Adrenal gland (tissue), 9 donors: ENCODE measurements at regions not wholly inside any gene's neighbourhood (a gene's known extent, or its start where the extent isn't known, plus 50 kb on each side); places are given as distances from the start of the nearest gene placed in this dataset.

Experiments used
- DNase-seq, 7 donors: peaks; one replicate each; pipeline ENCODE4 v3.0.0-alpha.2; 2019 to 2020
- H3K27ac ChIP-seq, 5 donors: fragments of 200-600 bp; sonication (generic) in 4 of 5; 1 replicate in 3 of 5; 2 replicates in 2 of 5; pipeline versions ENCODE4 v1.5.1 to v1.8.0; 2016 to 2020; ENCODE audit warnings: mild to moderate bottlenecking in 1 of 5
- H3K27me3 ChIP-seq: fragments of 200-600 bp; 2 replicates; pipeline ENCODE4 v1.8.0; 2021
- H3K36me3 ChIP-seq, 2 donors: fragments of 200-600 bp; replicated peaks in 1 of 2; 1 replicate in 1 of 2; 2 replicates in 1 of 2; pipeline versions ENCODE4 v1.5.1 to v1.8.0; 2018 to 2022
- H3K4me1 ChIP-seq, 2 donors: fragments of 200-600 bp; replicated peaks in 1 of 2; 1 replicate in 1 of 2; 2 replicates in 1 of 2; pipeline versions ENCODE4 v1.5.1 to v1.8.0; 2018 to 2021
- H3K4me3 ChIP-seq, 4 donors: fragments of 200-600 bp; sonication (generic) in 3 of 4; one replicate each; pipeline ENCODE4 v1.5.1; 2016 to 2018
- H3K9me3 ChIP-seq, 3 donors: fragments of 200-600 bp; sonication (generic) in 1 of 3; replicated peaks in 1 of 3; 1 replicate in 2 of 3; 2 replicates in 1 of 3; pipeline versions ENCODE4 v1.5.1 to v1.8.0; 2016 to 2021
- CTCF ChIP-seq, 6 experiments: fragments of 450-650 bp in 4 of 6; fragments of 200-600 bp in 2 of 6; sonication (generic) in 1 of 6; IDR thresholded peaks; 1 replicate in 5 of 6; 2 replicates in 1 of 6; pipeline versions ENCODE4 v1.5.1 to v1.8.0; 2016 to 2021; ENCODE audit warnings: antibody characterized with exemption in 6 of 6, mild to moderate bottlenecking in 2 of 6, moderate library complexity in 1 of 6
- POLR2A ChIP-seq, 2 donors: fragments of 450-650 bp; IDR thresholded peaks; one replicate each; pipeline ENCODE4 v1.6.1; 2017; ENCODE audit warnings: antibody characterized with exemption in 2 of 2, mild to moderate bottlenecking in 2 of 2, moderate library complexity in 1 of 2
- WGBS, 4 donors: extraction: QIAGEN DNeasy Blood & Tissue Kit in 2 of 4; methylation state at CpG; one replicate each; pipeline versions ENCODE4 v1.1.5 to v1.1.7; 2013 to 2017; 5-methylcytosine and 5-hydroxymethylcytosine counted together
- intact Hi-C, 2 donors: fragments of 100-400 bp; cut with DNase I; formaldehyde crosslinking; loops; one replicate each; pipeline versions ENCODE4 v1.14.1 to v1.15.0; 2022 to 2023
- donor health status: healthy with polysubstance abuse.
- donor health status: Bipolar disorder and iron deficiency.
- donor health status: DM: yes; HTN: yes; CAD: no.
- donor health status: DM: no; HTN: no; CAD: no.
- donor health status: DM: no; HTN: no; CAD: no.

GRCh38 chr10:130801276-130801675, 510.2 kb downstream of the TCERG1L start:
- peak in 1 of 7 donors; percentile 1 for DNase-seq
- intact Hi-C loops, result no loop called here
- Histone ChIP-seq H3K4me1 (no peaks in the 10 kb centered on the region), H3K36me3 (no peaks in the 10 kb centered on the region), H3K4me3 (no peak overlapping the region), H3K9me3 (no peaks in the 10 kb centered on the region), H3K27ac (no peak overlapping the region), H3K27me3 (no peaks in the 10 kb centered on the region)
- WGBS, 4 donors, result 61 to 86% (median 72%) methylated on average over 8 of the region's 8 CpGs
- TF ChIP-seq POLR2A (IDR thresholded peaks at IDR 0.05) (no peak), CTCF (IDR thresholded peaks at IDR 0.05) (no peak)

- Histone ChIP-seq H3K27me3 (no peaks in the 10 kb centered on the region), H3K36me3 (no peaks in the 10 kb centered on the region), H3K4me1 (no peaks in the 10 kb centered on the region), H3K4me3 (no peak overlapping the region), H3K9me3 (no peaks in the 10 kb centered on the region), H3K27ac (no peak overlapping the region)
- intact Hi-C loops, result no loop called here
- no peak for DNase-seq
- WGBS, 4 donors, result 85 to 88% (median 86%) methylated on average over 19 of the region's 19 CpGs
- TF ChIP-seq POLR2A (IDR thresholded peaks at IDR 0.05), result no peak
These were observed 509.7 kb downstream of the TCERG1L start for GRCh38 chr10:130801784-130802183.

- Histone ChIP-seq H3K9me3 (no peaks in the 10 kb centered on the region), H3K4me3 (no peak overlapping the region), H3K4me1 (no peaks in the 10 kb centered on the region), H3K27ac (no peak overlapping the region), H3K36me3 (no peaks in the 10 kb centered on the region), H3K27me3 (no peaks in the 10 kb centered on the region)
- intact Hi-C loops, result no loop called here
- WGBS, 4 donors, result 84 to 92% (median 88%) methylated on average over 11 of the region's 11 CpGs
- no peak for DNase-seq
- no peak for TF ChIP-seq POLR2A (IDR thresholded peaks at IDR 0.05)
- TF ChIP-seq CTCF (IDR thresholded peaks at IDR 0.05), result no peak
These were observed 509.2 kb downstream of the TCERG1L start for GRCh38 chr10:130802301-130802700.

GRCh38 chr10:130804281-130804680, 507.2 kb downstream of the TCERG1L start:
- Histone ChIP-seq H3K4me3 (no peak overlapping the region), H3K9me3 (no peaks in the 10 kb centered on the region), H3K36me3 (no peaks in the 10 kb centered on the region), H3K27ac (no peak overlapping the region), H3K4me1 (no peaks in the 10 kb centered on the region), H3K27me3 (no peaks in the 10 kb centered on the region)
- intact Hi-C loops, result no loop called here
- 77 to 83% (median 79%) methylated on average over 8 of the region's 8 CpGs for WGBS, 4 donors
- TF ChIP-seq POLR2A (IDR thresholded peaks at IDR 0.05) (no peak), CTCF (IDR thresholded peaks at IDR 0.05) (no peak)
- DNase-seq, result no peak

- intact Hi-C loops, result no loop called here
- WGBS, 4 donors, result 80 to 87% (median 85%) methylated on average over 6 to 8 of the region's 8 CpGs
These were observed 506.5 kb downstream of the TCERG1L start for GRCh38 chr10:130804778-130805634.

More at GRCh38 chr10:130804778-130805634, 506.5 kb downstream of the TCERG1L start:
- no peak for TF ChIP-seq CTCF (IDR thresholded peaks at IDR 0.05)
- TF ChIP-seq POLR2A (IDR thresholded peaks at IDR 0.05), result no peak
- Histone ChIP-seq H3K9me3 (no peaks in the 10 kb centered on the region), H3K4me1 (no peaks in the 10 kb centered on the region), H3K27ac (no peak overlapping the region), H3K36me3 (no peaks in the 10 kb centered on the region), H3K27me3 (no peaks in the 10 kb centered on the region), H3K4me3 (no peak overlapping the region)
- DNase-seq, result peak in 1 of 7 donors; percentile 10
